A549 (cell line): ENCODE measurements at regions not wholly inside any gene's neighbourhood (a gene's known extent, or its start where the extent isn't known, plus 50 kb on each side); places are given as distances from the start of the nearest gene placed in this dataset.

Experiments used
- ATAC-seq, 2 experiments: fragments of 200-7000 bp in 1 of 2; fragments of >200 bp in 1 of 2; cut with Nextera tagmentation in 1 of 2; cut with Tn5 transposase in 1 of 2; 3 replicates each; pipeline versions ENCODE4 v1.8.0 to v1.9.1; 2018 to 2020; ENCODE audit warnings: mild to moderate bottlenecking in 1 of 2, moderate library complexity in 1 of 2
- CTCF ChIA-PET: fragments of 300-600 bp; sonication (Branson Sonifier 250); formaldehyde crosslinking; extraction: SDS; loops from one replicate; lab custom pipeline; 2021; ENCODE audit warnings: antibody characterized with exemption, inconsistent platforms; lab: Yijun Ruan, JAX
- POLR2A ChIA-PET: fragments of 350-600 bp; formaldehyde crosslinking; extraction: SDS; loops from one replicate; lab custom pipeline; 2021; ENCODE audit warnings: antibody characterized with exemption, inconsistent platforms; lab: Yijun Ruan, JAX
- DNase-seq, 2 experiments: peaks; one replicate each; pipeline versions ENCODE4 v3.0.0 to v3.0.0-alpha.2; 2011 to 2016; ENCODE audit warnings: low read depth in 1 of 2, low spot score in 1 of 2
- FAIRE-seq: peaks from 2 replicates; lab custom pipeline; 2011; peaks lifted over from hg19 to GRCh38; lab: Jason Lieb, UNC
- H3K27ac ChIP-seq, 2 experiments: fragments of >200 bp; sonication (Bioruptor Twin); formaldehyde crosslinking; 3 replicates each; pipeline ENCODE4 v1.5.1; 2016 to 2017
- H3K4me1 ChIP-seq: fragments of >200 bp; sonication (Bioruptor Twin); formaldehyde crosslinking; 3 replicates; pipeline ENCODE4 v1.6.1; 2016
- H3K4me2 ChIP-seq: fragments of >200 bp; sonication (Bioruptor Twin); formaldehyde crosslinking; 3 replicates; pipeline ENCODE4 v1.6.1; 2016
- H3K4me3 ChIP-seq: fragments of >200 bp; sonication (Bioruptor Twin); formaldehyde crosslinking; 3 replicates; pipeline ENCODE4 v1.5.1; 2016
- H3K9me3 ChIP-seq: fragments of >200 bp; sonication (Bioruptor Twin); formaldehyde crosslinking; 3 replicates; pipeline ENCODE4 v1.6.1; 2016
- BHLHE40 ChIP-seq: IDR thresholded peaks from 2 replicates; pipeline ENCODE4 v1.6.1; 2012; ENCODE audit warnings: low read depth, low read length, inconsistent platforms
- CBX8 ChIP-seq: fragments of 200-600 bp; sonication (generic); IDR thresholded peaks from 2 replicates; pipeline ENCODE4 v1.6.1; 2016
- CEBPB ChIP-seq, 2 experiments: fragments of >200 bp in 1 of 2; sonication (Bioruptor Twin) in 1 of 2; formaldehyde crosslinking in 1 of 2; IDR thresholded peaks; 2 replicates each; pipeline ENCODE4 v1.6.1; 2012 to 2016
- CHD4 ChIP-seq: fragments of 200-600 bp; sonication (generic); IDR thresholded peaks from 2 replicates; pipeline ENCODE4 v1.6.1; 2016; ENCODE audit warnings: antibody characterized with exemption, mild to moderate bottlenecking, borderline replicate concordance
- E2F6 ChIP-seq: IDR thresholded peaks from 2 replicates; pipeline ENCODE4 v1.6.1; 2012; ENCODE audit warnings: low read depth, borderline replicate concordance
- EP300 ChIP-seq, 2 experiments: fragments of >200 bp; sonication (Bioruptor Twin); formaldehyde crosslinking; IDR thresholded peaks; 2 replicates in 1 of 2; 3 replicates in 1 of 2; pipeline ENCODE4 v1.6.1; 2016 to 2017
- ESRRA ChIP-seq: fragments of 150-350 bp; IDR thresholded peaks from 2 replicates; pipeline ENCODE4 v1.6.1; 2014; ENCODE audit warnings: mild to moderate bottlenecking, low read length, borderline replicate concordance
- FOSL2 ChIP-seq, 2 experiments: fragments of 450-650 bp in 1 of 2; fragments of >200 bp in 1 of 2; sonication (Bioruptor Twin) in 1 of 2; formaldehyde crosslinking; IDR thresholded peaks; 2 replicates each; pipeline versions ENCODE4 v1.5.0 to v1.6.1; 2016 to 2020; ENCODE audit warnings: mild to moderate bottlenecking in 1 of 2, moderate library complexity in 1 of 2
- HES2 ChIP-seq: fragments of >200 bp; sonication (Bioruptor Twin); formaldehyde crosslinking; IDR thresholded peaks from 2 replicates; pipeline ENCODE4 v1.6.1; 2016
- HEYL ChIP-seq: fragments of 250-450 bp; sonication (Bioruptor Pico); IDR thresholded peaks from 2 replicates; pipeline ENCODE4 v1.8.0; 2021; ENCODE audit warnings: mild to moderate bottlenecking, moderate library complexity
- JUN ChIP-seq, 2 experiments: fragments of >200 bp; sonication (Bioruptor Twin); formaldehyde crosslinking; IDR thresholded peaks; 2 replicates in 1 of 2; 3 replicates in 1 of 2; pipeline ENCODE4 v1.6.1; 2016 to 2017
- JUNB ChIP-seq: fragments of >200 bp; sonication (Bioruptor Twin); formaldehyde crosslinking; IDR thresholded peaks from 2 replicates; pipeline ENCODE4 v1.6.1; 2016
- NFE2L2 ChIP-seq: fragments of 150-350 bp; conservative IDR thresholded peaks from 2 replicates; pipeline ENCODE4 v1.6.1; 2014; ENCODE audit warnings: low read length
- NR3C1 ChIP-seq: fragments of >200 bp; sonication (Bioruptor Twin); formaldehyde crosslinking; IDR thresholded peaks from 3 replicates; pipeline ENCODE4 v1.6.1; 2017
- PHF8 ChIP-seq: fragments of 200-600 bp; sonication (generic); IDR thresholded peaks from 2 replicates; pipeline ENCODE4 v1.6.1; 2016; ENCODE audit warnings: low read depth, mild to moderate bottlenecking, antibody characterized with exemption, moderate library complexity, borderline replicate concordance
- POLR2A ChIP-seq: IDR thresholded peaks from 2 replicates; pipeline ENCODE4 v1.6.1; 2012; ENCODE audit warnings: mild to moderate bottlenecking, low read length
- POLR2AphosphoS2 ChIP-seq: conservative IDR thresholded peaks from 2 replicates; pipeline ENCODE4 v1.6.1; 2012; ENCODE audit warnings: low read length, improper control_type of control experiment, inconsistent platforms
- RNF2 ChIP-seq: fragments of 200-600 bp; sonication (generic); IDR thresholded peaks from 2 replicates; pipeline ENCODE4 v1.6.1; 2016; ENCODE audit warnings: low read depth, mild to moderate bottlenecking, antibody characterized with exemption, moderate library complexity, borderline replicate concordance
- TFCP2L1 ChIP-seq: fragments of 250-450 bp; sonication (Bioruptor Pico); IDR thresholded peaks from 2 replicates; pipeline ENCODE4 v1.5.0; 2021; ENCODE audit warnings: mild to moderate bottlenecking
- ZC3H11A ChIP-seq: fragments of 450-650 bp; IDR thresholded peaks from 2 replicates; pipeline ENCODE4 v1.6.1; 2014; ENCODE audit warnings: antibody characterized with exemption, mild to moderate bottlenecking
- ZFP36 ChIP-seq: fragments of 450-650 bp; IDR thresholded peaks from 2 replicates; pipeline ENCODE4 v1.6.1; 2014; ENCODE audit warnings: borderline replicate concordance; ENCODE audit not compliant: partially characterized antibody
- WGBS: methylation state at CpG from one replicate; pipeline ENCODE4 v1.1.6; 2017; ENCODE audit errors: missing lambda C conversion rate; 5-methylcytosine and 5-hydroxymethylcytosine counted together
- TF ChIP-seq, protein P1 (sequence below): fragments of 250-450 bp; sonication (Bioruptor Pico); IDR thresholded peaks from 2 replicates; pipeline ENCODE4 v1.5.0; 2021; ENCODE audit warnings: mild to moderate bottlenecking, moderate library complexity, borderline replicate concordance
- TF ChIP-seq, protein P2 (sequence below): fragments of 150-350 bp; IDR thresholded peaks from 2 replicates; pipeline ENCODE4 v1.6.1; 2014; ENCODE audit warnings: low read depth, mild to moderate bottlenecking, low read length
- TF ChIP-seq, protein P3 (sequence below): fragments of 250-450 bp; sonication (Bioruptor Pico); IDR thresholded peaks from 2 replicates; pipeline ENCODE4 v1.5.0; 2020; ENCODE audit warnings: low read depth, mild to moderate bottlenecking, moderate library complexity

DNA sequence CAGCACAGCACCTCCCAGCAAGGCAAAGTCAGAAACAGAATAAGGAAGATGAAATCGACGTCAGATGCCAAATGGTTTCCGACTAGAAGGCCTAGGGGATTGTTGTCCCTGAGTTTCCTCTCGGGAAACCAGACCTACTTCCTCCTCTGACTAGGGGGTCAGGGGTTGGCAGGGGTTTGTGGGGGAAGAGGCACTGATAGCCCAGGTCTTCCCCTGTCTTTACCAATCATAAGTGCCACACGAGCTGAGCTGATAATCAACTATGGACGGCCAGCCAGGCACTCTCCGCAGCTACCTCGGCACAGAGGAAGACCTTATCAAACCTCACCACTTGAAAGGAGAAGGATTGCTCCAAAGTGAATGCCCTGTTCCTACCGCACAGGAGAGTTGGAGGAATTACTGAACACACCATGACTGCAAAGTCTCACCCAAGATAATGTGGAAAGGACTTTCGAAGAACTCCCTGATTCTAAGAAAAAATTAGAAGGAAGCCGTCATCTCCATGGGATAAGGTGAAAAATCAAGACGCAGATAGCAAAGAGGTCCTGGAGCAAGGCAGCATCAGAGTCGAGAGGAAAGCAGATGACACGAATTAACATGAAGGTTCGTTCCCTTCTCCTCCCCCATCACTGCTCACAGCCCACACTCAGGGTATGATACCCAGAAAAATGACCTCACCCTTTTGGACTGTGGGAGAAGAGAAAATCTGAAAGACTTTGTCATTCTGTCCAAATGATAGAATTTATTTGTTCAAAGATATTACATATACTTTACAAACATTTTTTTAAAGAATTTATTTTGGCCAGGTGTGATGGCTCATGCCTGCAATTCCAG lies 77.7 kb upstream of the MED13L start:
- CTCF ChIA-PET = no interaction called here
- DNase-seq (no peak), FAIRE-seq (no peak), ATAC-seq (no peak)
- peak overlapping the region in 1 of 2 experiments; percentile 34; a peak in 2 of 6 replicates for H3K27ac ChIP-seq
- no peak overlapping the region for H3K4me3 ChIP-seq
- no peak overlapping the region for H3K4me2 ChIP-seq
- 90% methylated on average over 15 of the region's 15 CpGs for WGBS
- TF ChIP-seq, protein P1, sequence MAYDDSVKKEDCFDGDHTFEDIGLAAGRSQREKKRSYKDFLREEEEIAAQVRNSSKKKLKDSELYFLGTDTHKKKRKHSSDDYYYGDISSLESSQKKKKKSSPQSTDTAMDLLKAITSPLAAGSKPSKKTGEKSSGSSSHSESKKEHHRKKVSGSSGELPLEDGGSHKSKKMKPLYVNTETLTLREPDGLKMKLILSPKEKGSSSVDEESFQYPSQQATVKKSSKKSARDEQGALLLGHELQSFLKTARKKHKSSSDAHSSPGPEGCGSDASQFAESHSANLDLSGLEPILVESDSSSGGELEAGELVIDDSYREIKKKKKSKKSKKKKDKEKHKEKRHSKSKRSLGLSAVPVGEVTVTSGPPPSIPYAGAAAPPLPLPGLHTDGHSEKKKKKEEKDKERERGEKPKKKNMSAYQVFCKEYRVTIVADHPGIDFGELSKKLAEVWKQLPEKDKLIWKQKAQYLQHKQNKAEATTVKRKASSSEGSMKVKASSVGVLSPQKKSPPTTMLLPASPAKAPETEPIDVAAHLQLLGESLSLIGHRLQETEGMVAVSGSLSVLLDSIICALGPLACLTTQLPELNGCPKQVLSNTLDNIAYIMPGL (CRISPR knock-in tag) = no peak
- TF ChIP-seq RNF2 (no peak), CHD4 (no peak), BHLHE40 (no peak), EP300 (IDR thresholded peaks at IDR 0.05) (no peak), POLR2A (no peak), TFCP2L1 (CRISPR knock-in tag) (no peak), HEYL (no peak), ZFP36 (no peak), NR3C1 (no peak), FOSL2 (IDR thresholded peaks at IDR 0.05) (no peak), FOSL2 (CRISPR knock-in tag; IDR thresholded peaks at IDR 0.05) (no peak), PHF8 (no peak), CBX8 (no peak), POLR2AphosphoS2 (no peak), JUNB (no peak), HES2 (no peak), E2F6 (no peak)
- TF ChIP-seq, protein P2, sequence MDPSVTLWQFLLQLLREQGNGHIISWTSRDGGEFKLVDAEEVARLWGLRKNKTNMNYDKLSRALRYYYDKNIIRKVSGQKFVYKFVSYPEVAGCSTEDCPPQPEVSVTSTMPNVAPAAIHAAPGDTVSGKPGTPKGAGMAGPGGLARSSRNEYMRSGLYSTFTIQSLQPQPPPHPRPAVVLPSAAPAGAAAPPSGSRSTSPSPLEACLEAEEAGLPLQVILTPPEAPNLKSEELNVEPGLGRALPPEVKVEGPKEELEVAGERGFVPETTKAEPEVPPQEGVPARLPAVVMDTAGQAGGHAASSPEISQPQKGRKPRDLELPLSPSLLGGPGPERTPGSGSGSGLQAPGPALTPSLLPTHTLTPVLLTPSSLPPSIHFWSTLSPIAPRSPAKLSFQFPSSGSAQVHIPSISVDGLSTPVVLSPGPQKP = no peak
- TF ChIP-seq, protein P3, sequence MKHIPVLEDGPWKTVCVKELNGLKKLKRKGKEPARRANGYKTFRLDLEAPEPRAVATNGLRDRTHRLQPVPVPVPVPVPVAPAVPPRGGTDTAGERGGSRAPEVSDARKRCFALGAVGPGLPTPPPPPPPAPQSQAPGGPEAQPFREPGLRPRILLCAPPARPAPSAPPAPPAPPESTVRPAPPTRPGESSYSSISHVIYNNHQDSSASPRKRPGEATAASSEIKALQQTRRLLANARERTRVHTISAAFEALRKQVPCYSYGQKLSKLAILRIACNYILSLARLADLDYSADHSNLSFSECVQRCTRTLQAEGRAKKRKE (CRISPR knock-in tag) = no peak
- H3K4me1 ChIP-seq = peaks cover 13% of the 10 kb centered on the region
- no peaks in the 10 kb centered on the region for H3K9me3 ChIP-seq
- POLR2A ChIA-PET = no interaction called here

DNA sequence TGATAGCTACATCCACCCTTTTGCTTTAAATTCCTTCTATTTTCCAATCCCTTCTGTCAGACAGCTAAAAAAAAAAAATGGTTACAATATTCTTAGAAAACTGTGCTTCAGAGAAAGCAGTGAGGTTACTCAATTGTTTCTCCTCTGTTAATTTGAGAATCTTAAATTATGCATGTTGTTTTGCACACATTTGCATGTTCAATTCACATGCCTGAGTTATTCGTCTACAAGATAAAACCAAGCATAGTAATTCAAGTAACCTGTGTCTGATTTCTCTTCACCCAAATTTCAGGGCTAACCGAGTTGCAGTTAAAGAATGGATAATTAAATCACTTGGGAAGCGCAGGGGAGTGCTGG lies 81.0 kb upstream of the MED13L start:
- no peak for TF ChIP-seq ESRRA
- TF ChIP-seq E2F6 = no peak
- no peak for TF ChIP-seq HEYL
- TF ChIP-seq ZC3H11A = no peak
- TF ChIP-seq EP300 (IDR thresholded peaks at IDR 0.05) = no peak
- TF ChIP-seq CEBPB (IDR thresholded peaks at IDR 0.05) = no peak
- TF ChIP-seq ZFP36 = no peak
- no peak for TF ChIP-seq NR3C1
- TF ChIP-seq HES2 = no peak
- TF ChIP-seq, protein P2 = no peak
- TF ChIP-seq JUN (IDR thresholded peaks at IDR 0.05) = no peak
- TF ChIP-seq NFE2L2 = no peak
- TF ChIP-seq JUNB = no peak
- no peak for ATAC-seq
- WGBS = 57% methylated on average over 3 of the region's 3 CpGs
- Histone ChIP-seq H3K4me2 (peak overlapping the region; percentile 71), H3K4me3 (no peak overlapping the region; the same call in 2 of the 3 replicates), H3K4me1 (peaks cover 13% of the 10 kb centered on the region), H3K27ac (peak overlapping the region; percentile 71 to 77), H3K9me3 (no peaks in the 10 kb centered on the region)
- no peak for FAIRE-seq
- ChIA-PET POLR2A (interaction anchor here (0.6 kb wide), 1 partner anchor 65 kb away, joined by 3 read pairs; no protein-coding TSS in a partner anchor), CTCF (no interaction called here)
- no peak for DNase-seq
